Ishikawa (cell line): ENCODE measurements at regions not wholly inside any gene's neighbourhood (a gene's known extent, or its start where the extent isn't known, plus 50 kb on each side); places are given as distances from the start of the nearest gene placed in this dataset.

Source experiments
- CEBPB ChIP-seq: IDR thresholded peaks from 2 replicates; pipeline ENCODE4 v1.6.1; 2012
- CREB1 ChIP-seq: IDR thresholded peaks from 2 replicates; pipeline ENCODE4 v1.6.1; 2012; ENCODE audit warnings: low read depth
- EGR1 ChIP-seq: IDR thresholded peaks from 2 replicates; pipeline ENCODE4 v1.6.1; 2012
- EP300 ChIP-seq: IDR thresholded peaks from 2 replicates; pipeline ENCODE4 v1.6.1; 2012; ENCODE audit warnings: borderline replicate concordance
- FOXM1 ChIP-seq: IDR thresholded peaks from 2 replicates; pipeline ENCODE4 v1.6.1; 2012; ENCODE audit warnings: low read depth, borderline replicate concordance
- MAX ChIP-seq: IDR thresholded peaks from 2 replicates; pipeline ENCODE4 v1.6.1; 2012
- NFIC ChIP-seq: IDR thresholded peaks from 2 replicates; pipeline ENCODE4 v1.6.1; 2012
- RAD21 ChIP-seq: IDR thresholded peaks from 2 replicates; pipeline ENCODE4 v1.6.1; 2012; ENCODE audit warnings: low read depth
- REST ChIP-seq: IDR thresholded peaks from 2 replicates; pipeline ENCODE4 v1.6.1; 2012; ENCODE audit warnings: low read depth, mild to moderate bottlenecking
- TAF1 ChIP-seq: IDR thresholded peaks from 2 replicates; pipeline ENCODE4 v1.6.1; 2012; ENCODE audit warnings: low read depth, mild to moderate bottlenecking
- TCF12 ChIP-seq: IDR thresholded peaks from 2 replicates; pipeline ENCODE4 v1.6.1; 2012; ENCODE audit warnings: low read depth
- TEAD4 ChIP-seq: IDR thresholded peaks from 2 replicates; pipeline ENCODE4 v1.6.1; 2012
- USF1 ChIP-seq: IDR thresholded peaks from 2 replicates; pipeline ENCODE4 v1.6.1; 2012
- YY1 ChIP-seq: IDR thresholded peaks from 2 replicates; pipeline ENCODE4 v1.6.1; 2012; ENCODE audit warnings: low read depth
- ZBTB7A ChIP-seq: IDR thresholded peaks from 2 replicates; pipeline ENCODE4 v1.6.1; 2012; ENCODE audit warnings: low read depth

GRCh38 chr9:90979138-90979551 lies 177.5 kb downstream of the SYK start:
- TF ChIP-seq EP300 (no peak), REST (no peak), NFIC (no peak), TAF1 (no peak), CEBPB (no peak), MAX (no peak), RAD21 (no peak), FOXM1 (no peak), YY1 (no peak), ZBTB7A (no peak), CREB1 (no peak), TEAD4 (no peak), EGR1 (no peak), USF1 (no peak), TCF12 (no peak)

GRCh38 chr9:90979639-90980038 lies 178.0 kb downstream of the SYK start:
- TF ChIP-seq NFIC (no peak), TEAD4 (no peak), YY1 (no peak), ZBTB7A (no peak), CEBPB (no peak), USF1 (no peak), FOXM1 (no peak), RAD21 (no peak), TCF12 (no peak), MAX (no peak)

GRCh38 chr9:90981726-90982125 lies 180.1 kb downstream of the SYK start:
- TF ChIP-seq TAF1 (no peak), NFIC (no peak), REST (no peak), RAD21 (no peak), MAX (no peak), FOXM1 (no peak), EP300 (no peak), EGR1 (no peak)

- no peak for TF ChIP-seq FOXM1
- no peak for TF ChIP-seq TAF1
- no peak for TF ChIP-seq RAD21
- no peak for TF ChIP-seq REST
- no peak for TF ChIP-seq CREB1
Measured at GRCh38 chr9:90983394-90983793, 181.8 kb downstream of the SYK start.

- TF ChIP-seq FOXM1 = no peak
- no peak for TF ChIP-seq RAD21
- no peak for TF ChIP-seq TCF12
- TF ChIP-seq EGR1 = no peak
- TF ChIP-seq ZBTB7A = no peak
- TF ChIP-seq REST = no peak
- TF ChIP-seq TEAD4 = no peak
- TF ChIP-seq CEBPB = no peak
- no peak for TF ChIP-seq EP300
- no peak for TF ChIP-seq MAX
- TF ChIP-seq CREB1 = no peak
- no peak for TF ChIP-seq NFIC
- no peak for TF ChIP-seq USF1
Measured at GRCh38 chr9:90985631-90986030, 184.0 kb downstream of the SYK start.
